Skeletal muscle cell (primary cell): ENCODE measurements at regions not wholly inside any gene's neighbourhood (a gene's known extent, or its start where the extent isn't known, plus 50 kb on each side); places are given as distances from the start of the nearest gene placed in this dataset.

Experiments used
- DNase-seq: peaks from one replicate; pipeline ENCODE4 v3.0.0-alpha.2; 2010; ENCODE audit warnings: low read depth
- H3K4me3 ChIP-seq: 2 replicates; pipeline ENCODE4 v1.5.1; 2011; ENCODE audit warnings: low read depth, mild to moderate bottlenecking, control low read depth, low read length, moderate library complexity

DNA sequence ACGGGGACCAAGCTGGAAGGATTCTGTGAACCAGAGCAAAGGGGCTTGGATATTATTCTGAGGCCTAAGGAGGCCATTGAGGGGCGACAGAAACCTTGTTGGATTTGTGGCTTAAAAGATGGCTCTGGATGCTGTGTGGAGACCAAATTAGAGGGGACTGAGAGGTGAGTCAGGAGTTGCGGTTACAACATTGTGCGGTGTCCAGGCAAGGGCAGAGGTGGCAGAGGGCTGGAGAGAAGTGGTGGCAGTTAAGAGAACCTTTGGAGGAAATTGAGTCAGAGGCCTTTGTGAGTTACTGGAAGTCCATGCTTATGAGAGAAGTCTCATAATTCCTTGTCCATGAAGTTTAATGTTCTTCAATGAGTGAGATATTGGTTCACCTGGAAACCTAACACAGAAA, 143.2 kb downstream of the FAM43A start:
- no peak for DNase-seq
- no peak overlapping the region for H3K4me3 ChIP-seq

DNA sequence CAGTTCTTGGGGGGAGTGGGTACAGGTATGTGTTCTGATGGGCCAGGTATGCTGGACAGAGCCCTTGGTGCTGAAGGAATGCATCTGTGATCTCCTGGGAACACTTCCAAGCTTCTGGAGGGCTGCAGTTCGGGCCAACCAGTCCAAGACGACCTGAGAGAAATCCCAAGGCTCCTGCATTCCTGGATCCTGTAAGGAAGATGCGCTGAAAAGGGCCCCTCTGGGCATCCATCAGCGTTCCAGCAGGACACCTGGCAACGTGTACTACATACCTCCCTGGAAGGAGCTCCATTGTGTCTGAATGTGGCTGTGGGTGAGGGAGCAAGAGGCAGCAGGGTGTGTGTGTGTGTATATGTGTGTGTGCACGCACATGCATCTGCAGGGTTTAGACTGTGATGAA, 144.7 kb downstream of the FAM43A start:
- no peak for DNase-seq
- H3K4me3 ChIP-seq = no peak overlapping the region

DNA sequence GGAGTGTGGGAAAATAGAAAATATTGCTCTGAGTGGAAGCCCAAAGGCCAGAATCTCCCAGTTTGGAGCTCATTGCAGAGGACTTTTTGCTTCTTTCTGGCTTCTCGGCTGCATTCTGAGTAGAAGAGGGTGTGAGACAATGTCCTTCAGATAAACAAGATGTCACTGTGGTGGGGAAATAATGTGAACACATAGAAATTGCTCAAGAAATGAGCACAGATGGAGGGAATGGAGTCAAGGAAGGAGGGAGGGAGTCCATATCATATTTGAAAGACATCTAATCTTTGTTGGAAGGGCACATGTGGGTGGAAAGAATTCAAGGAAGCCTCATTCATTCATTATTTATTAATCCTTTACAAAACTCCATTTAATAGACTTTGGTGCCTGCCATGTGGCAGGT, 145.3 kb downstream of the FAM43A start:
- H3K4me3 ChIP-seq = no peak overlapping the region
- DNase-seq = no peak

GRCh38 chr3:194832346-194833104, 146.8 kb downstream of the FAM43A start:
- DNase-seq = no peak
- H3K4me3 ChIP-seq = no peak overlapping the region

DNA sequence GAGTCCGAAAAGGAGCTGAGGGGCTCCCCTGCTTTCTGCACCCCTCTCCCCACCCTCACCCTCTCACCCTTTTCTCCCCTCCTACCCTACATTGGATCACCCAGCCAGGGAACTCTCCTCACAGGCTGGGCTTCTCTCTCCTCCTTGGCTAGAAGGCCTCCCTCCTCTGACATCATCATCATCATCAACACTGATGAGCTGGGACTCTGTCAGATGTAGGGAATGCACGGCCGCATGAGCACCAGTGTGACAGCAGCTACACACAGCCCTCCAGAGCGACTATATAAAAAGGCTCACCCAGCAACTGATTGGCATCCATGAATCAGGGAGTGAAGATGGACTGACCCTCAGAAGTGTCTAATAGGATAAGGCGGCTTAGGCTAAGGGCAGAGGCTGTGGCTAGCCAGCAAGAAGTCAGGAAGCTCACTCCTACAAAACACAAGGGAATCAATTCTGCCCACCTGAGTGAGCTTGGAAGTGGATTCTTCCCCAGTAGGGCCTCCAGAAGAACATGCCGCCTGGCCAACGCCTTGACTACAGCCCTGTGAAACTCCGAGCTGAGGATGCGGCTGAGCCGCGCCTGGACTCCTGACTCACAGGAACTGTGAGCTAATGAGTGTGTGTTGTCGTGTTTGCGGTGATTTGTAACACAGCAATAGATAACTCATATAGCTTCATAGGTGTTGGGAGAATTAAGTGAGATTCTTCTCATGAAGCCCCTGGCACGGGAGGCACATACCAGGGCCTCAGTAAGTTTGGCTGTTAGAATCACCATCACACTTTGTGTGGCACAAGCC, 147.6 kb downstream of the FAM43A start:
- no peak overlapping the region for H3K4me3 ChIP-seq
- DNase-seq = no peak

DNA sequence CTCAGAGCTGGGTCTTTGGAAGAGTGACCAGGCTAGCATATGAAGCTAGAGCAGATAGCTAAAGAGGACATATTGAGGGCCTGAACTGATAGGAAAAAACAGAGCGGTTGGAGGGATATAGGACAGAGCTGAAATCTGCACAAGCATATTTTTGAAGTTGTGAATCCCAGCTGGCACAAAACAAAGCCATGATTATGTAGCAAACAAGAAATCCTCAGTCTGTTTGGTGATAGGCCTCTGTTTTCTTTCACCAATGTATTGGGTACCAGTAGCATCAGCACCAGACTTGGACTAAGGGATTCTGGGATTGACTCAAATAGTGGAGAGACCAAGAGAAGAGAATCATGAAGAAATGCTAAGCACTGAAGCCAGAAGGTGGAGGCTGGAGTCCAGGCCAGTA, 151.0 kb downstream of the FAM43A start:
- H3K4me3 ChIP-seq = no peak overlapping the region
- DNase-seq = no peak

- H3K4me3 ChIP-seq = no peak overlapping the region
- no peak for DNase-seq
Measured at GRCh38 chr3:194837457-194838127, 151.9 kb downstream of the FAM43A start.

DNA sequence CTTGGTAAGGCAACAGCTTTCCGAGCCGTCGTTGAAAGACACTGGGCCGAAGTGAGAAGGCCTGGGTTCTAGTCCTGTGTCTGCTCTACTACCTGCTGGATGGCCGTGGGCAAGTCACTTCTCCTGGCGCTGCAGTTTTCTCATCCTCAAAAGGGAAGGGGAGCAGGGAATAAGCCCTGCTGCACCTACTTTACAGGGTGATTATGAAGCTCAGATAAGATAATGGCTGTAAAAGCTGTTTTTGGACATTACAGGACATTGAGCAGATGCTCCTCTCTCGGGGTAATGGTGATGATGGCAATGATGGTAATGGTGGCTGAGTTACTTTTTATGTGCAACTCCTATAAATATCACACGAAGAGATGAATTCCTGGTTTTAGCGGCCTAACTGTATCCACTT, 152.6 kb downstream of the FAM43A start:
- no peak for DNase-seq
- H3K4me3 ChIP-seq = no peak overlapping the region

DNA sequence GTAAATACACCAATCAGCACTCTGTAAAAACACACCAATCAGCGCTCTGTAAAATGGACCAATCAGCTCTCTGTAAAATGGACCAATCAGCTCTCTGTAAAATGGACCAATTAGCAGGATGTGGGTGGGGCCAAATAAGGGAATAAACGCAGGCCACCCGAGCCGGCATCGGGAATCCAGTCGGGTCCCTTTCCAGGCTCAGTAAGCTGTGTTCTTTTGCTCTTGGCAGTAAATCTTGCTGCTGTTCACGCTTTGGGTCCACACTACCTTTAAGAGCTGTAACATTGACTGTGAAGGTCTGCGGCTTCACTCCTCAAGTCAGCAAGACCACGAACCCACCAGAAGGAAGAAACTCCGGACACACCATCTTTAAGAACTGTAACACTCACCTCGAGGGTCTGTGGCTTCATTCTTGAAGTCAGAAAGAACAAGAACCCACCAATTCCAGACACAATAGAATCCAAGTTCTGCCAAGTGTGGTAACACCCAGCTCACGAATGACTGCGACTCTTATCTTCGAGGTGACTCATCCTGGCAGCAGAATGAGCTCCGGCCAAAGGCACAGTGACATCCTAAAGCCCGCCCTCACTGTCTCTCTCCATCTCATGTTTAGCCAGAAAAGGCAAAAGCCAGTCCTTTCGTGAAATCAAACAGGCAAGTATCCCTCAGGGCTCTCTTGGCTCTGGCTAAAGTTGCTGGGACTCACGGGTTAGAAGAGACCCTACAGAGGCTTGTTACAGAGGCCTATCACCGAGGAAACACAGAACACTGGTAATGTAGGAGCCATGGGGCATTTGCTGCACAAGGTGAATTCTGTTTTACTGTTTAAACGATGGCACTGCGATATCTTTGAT, 155.2 kb downstream of the FAM43A start:
- no peak overlapping the region for H3K4me3 ChIP-seq
- no peak for DNase-seq

DNA sequence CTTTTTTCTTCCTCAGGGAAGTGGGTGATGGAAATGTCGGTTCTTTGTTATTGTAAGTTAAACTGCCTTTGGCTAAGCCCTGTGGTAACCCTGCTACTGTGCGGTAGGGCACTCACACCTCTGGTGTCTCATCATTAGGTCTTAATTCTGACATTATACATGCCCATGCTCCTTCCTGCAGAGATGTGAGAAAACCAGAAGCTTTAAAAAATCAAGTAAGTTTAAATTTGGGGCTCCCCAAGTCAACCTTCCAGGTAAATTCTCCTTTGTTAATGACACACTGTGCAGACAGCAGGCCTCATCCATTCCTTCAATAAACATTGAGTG, 155.8 kb downstream of the FAM43A start:
- no peak for DNase-seq
- no peak overlapping the region for H3K4me3 ChIP-seq

DNA sequence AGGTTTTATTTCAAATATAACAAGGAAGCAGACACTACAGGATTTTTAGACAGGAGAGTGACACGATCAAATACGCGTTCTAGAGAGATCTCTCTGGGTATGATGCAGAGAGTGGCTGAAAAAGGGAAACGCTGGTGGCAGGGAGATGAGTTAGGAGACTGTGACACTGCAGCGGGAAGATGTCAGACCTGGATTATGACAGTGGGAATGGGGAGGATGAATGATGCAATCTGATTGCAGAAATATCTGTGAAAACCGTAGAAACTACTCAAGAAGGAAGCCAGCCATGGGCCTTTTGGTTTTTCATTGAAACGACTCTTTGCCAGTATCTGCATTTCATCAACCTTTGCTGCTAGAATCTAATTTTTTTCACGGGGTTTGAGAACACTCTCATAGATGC, 157.9 kb downstream of the FAM43A start:
- H3K4me3 ChIP-seq = no peak overlapping the region
- DNase-seq = no peak

GRCh38 chr3:194844046-194844445, 158.4 kb downstream of the FAM43A start:
- DNase-seq = no peak
- H3K4me3 ChIP-seq = no peak overlapping the region

DNA sequence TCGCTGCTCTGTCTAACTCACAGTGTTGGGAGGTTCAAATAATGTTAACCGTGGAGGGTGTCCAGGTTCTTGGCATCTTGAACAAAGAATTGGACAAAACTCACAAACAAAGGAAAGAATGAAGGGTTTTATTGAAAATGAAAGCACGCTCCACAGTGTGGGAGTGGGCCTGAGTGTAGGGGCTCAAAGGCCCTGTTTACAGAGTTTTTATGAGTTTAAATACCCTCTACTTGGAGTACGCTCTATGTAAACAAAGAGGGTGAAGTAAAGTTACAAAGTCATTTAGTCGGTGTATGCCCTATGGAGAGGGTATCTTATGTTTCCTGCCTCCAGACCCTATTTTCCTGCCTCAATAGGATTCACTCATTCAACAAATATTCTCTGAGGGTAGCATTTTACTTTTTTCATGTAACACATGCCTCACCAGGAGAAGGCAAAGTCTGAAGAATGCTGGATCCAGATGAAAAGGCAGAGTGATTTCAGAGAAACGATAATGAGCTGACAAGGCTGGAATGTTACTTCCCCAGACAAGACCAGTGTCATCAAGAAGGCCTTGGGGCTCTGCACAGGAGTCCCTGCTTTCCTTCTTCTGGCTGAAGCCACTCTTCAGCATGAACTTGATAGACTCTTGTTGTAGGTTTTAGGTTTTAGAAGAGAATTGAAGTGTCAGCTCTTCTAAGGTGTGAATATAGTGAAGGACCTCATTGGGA, 163.6 kb downstream of the FAM43A start:
- H3K4me3 ChIP-seq = no peak overlapping the region
- no peak for DNase-seq

DNA sequence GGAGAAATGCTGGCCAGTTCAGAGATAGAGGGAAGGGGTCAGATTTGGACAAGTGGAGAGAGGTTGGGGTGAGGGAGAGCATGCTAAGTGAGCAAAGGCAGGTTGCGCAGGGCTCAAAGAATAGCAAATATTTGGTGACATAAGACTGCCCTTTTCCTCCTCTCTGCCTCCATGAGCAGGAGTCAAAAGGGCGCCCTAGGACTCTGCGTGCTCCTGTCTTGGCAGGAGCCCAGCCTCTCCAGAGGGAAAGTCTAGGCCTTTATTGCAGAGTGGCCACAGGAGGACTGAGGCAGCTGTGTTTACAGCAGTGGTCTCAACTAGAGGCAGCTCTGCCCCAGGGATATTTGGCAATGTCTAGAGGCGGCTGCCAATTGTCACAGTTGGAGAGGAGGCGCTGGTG, 165.6 kb downstream of the FAM43A start:
- H3K4me3 ChIP-seq = no peak overlapping the region
- no peak for DNase-seq

GRCh38 chr3:194851941-194852340, 166.3 kb downstream of the FAM43A start:
- DNase-seq = no peak
- H3K4me3 ChIP-seq = no peak overlapping the region

GRCh38 chr3:194852345-194852744, 166.7 kb downstream of the FAM43A start:
- no peak overlapping the region for H3K4me3 ChIP-seq
- no peak for DNase-seq

- H3K4me3 ChIP-seq = no peak overlapping the region
- DNase-seq = no peak
Measured at GRCh38 chr3:194852831-194853508, 167.3 kb downstream of the FAM43A start.

DNA sequence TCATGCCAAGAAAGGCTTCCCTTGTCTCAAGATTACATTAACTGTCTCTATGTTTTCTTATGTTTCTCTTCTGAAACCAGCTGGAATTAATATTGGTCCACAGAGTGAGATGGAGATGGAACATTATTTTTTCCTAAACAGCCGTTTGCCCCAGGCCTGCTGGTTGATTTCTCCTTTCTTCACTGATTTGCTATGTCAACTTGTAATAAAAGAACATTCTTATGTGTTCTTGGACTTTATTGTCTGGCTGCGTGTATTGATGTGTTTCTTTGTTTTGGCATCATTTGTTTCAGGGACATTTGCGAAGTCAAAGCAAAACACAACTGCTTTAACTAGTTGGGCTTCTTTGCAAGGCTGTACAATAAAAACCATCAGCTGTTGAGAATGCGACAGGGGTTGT, 168.5 kb downstream of the FAM43A start:
- no peak for DNase-seq
- no peak overlapping the region for H3K4me3 ChIP-seq
